ENCODE measurements at regions not wholly inside any gene's neighbourhood (a gene's known extent, or its start where the extent isn't known, plus 50 kb on each side); places are given as distances from the start of the nearest gene placed in this dataset.

DNA sequence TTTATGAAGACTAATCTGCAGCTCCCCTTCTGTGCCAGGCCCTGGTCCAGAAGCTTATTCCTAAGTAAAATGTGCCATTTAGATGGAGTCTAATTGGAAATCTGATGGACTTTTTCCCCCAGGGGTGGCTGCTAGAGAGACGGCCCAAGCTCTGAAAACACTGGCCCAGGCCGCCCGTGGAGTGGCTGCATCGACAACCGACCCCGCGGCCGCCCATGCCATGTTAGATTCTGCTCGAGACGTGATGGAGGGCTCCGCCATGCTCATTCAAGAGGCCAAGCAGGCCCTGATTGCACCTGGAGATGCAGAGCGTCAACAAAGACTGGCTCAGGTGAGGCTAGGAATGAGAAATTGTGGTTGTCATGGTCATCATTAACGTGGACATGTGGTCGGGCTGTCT lies 305.8 kb upstream of the TPM1 start:
- H3K9me3 ChIP-seq: no peaks in the 10 kb centered on the region
- H3K36me3 ChIP-seq: peaks cover 35 to 72% of the 10 kb centered on the region in 2 donors
- DNase-seq (ENCODE audit: low spot score in 2 of 2): no peak
- no peak overlapping the region for H3K4me3 ChIP-seq
- H3K4me1 ChIP-seq: peaks cover 0 to 3% of the 10 kb centered on the region in 2 donors
- no peaks in the 10 kb centered on the region for H3K27me3 ChIP-seq
- TF ChIP-seq, protein P1, sequence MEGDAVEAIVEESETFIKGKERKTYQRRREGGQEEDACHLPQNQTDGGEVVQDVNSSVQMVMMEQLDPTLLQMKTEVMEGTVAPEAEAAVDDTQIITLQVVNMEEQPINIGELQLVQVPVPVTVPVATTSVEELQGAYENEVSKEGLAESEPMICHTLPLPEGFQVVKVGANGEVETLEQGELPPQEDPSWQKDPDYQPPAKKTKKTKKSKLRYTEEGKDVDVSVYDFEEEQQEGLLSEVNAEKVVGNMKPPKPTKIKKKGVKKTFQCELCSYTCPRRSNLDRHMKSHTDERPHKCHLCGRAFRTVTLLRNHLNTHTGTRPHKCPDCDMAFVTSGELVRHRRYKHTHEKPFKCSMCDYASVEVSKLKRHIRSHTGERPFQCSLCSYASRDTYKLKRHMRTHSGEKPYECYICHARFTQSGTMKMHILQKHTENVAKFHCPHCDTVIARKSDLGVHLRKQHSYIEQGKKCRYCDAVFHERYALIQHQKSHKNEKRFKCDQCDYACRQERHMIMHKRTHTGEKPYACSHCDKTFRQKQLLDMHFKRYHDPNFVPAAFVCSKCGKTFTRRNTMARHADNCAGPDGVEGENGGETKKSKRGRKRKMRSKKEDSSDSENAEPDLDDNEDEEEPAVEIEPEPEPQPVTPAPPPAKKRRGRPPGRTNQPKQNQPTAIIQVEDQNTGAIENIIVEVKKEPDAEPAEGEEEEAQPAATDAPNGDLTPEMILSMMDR (IDR thresholded peaks at IDR 0.05): no peak
- no peak overlapping the region for H3K27ac ChIP-seq
- intact Hi-C loops (cut with DNase I): no loop called here

GRCh38 chr15:62737551-62737950 lies 305.0 kb upstream of the TPM1 start:
- Histone ChIP-seq H3K4me3 (no peak overlapping the region), H3K27ac (no peak overlapping the region), H3K36me3 (peaks cover 32 to 64% of the 10 kb centered on the region in 2 donors), H3K4me1 (peaks cover 3 to 8% of the 10 kb centered on the region in 2 donors), H3K9me3 (no peaks in the 10 kb centered on the region), H3K27me3 (no peaks in the 10 kb centered on the region)
- TF ChIP-seq, protein P1 (IDR thresholded peaks at IDR 0.05): no peak
- no peak for DNase-seq (ENCODE audit: low spot score in 2 of 2)
- intact Hi-C loops (cut with DNase I): no loop called here

- intact Hi-C loops (cut with DNase I): no loop called here
- Histone ChIP-seq H3K4me1 (peaks cover 3 to 11% of the 10 kb centered on the region in 2 donors), H3K27me3 (no peaks in the 10 kb centered on the region), H3K36me3 (peaks cover 29 to 53% of the 10 kb centered on the region in 2 donors), H3K27ac (no peak overlapping the region), H3K4me3 (no peak overlapping the region), H3K9me3 (no peaks in the 10 kb centered on the region)
- no peak for DNase-seq (ENCODE audit: low spot score in 2 of 2)
- TF ChIP-seq, protein P1 (IDR thresholded peaks at IDR 0.05): no peak
These were observed 303.5 kb upstream of the TPM1 start for GRCh38 chr15:62739082-62739481.

- TF ChIP-seq, protein P1 (IDR thresholded peaks at IDR 0.05): no peak
- no peaks in the 10 kb centered on the region for H3K9me3 ChIP-seq
- no peak overlapping the region for H3K27ac ChIP-seq
- no peaks in the 10 kb centered on the region for H3K27me3 ChIP-seq
- no peak for DNase-seq (ENCODE audit: low spot score in 2 of 2)
- H3K36me3 ChIP-seq: peaks cover 25 to 49% of the 10 kb centered on the region in 2 donors
- intact Hi-C loops (cut with DNase I): no loop called here
- peaks cover 3 to 11% of the 10 kb centered on the region in 2 donors for H3K4me1 ChIP-seq
- H3K4me3 ChIP-seq: no peak overlapping the region
These were observed 303.0 kb upstream of the TPM1 start for GRCh38 chr15:62739507-62739906.

DNA sequence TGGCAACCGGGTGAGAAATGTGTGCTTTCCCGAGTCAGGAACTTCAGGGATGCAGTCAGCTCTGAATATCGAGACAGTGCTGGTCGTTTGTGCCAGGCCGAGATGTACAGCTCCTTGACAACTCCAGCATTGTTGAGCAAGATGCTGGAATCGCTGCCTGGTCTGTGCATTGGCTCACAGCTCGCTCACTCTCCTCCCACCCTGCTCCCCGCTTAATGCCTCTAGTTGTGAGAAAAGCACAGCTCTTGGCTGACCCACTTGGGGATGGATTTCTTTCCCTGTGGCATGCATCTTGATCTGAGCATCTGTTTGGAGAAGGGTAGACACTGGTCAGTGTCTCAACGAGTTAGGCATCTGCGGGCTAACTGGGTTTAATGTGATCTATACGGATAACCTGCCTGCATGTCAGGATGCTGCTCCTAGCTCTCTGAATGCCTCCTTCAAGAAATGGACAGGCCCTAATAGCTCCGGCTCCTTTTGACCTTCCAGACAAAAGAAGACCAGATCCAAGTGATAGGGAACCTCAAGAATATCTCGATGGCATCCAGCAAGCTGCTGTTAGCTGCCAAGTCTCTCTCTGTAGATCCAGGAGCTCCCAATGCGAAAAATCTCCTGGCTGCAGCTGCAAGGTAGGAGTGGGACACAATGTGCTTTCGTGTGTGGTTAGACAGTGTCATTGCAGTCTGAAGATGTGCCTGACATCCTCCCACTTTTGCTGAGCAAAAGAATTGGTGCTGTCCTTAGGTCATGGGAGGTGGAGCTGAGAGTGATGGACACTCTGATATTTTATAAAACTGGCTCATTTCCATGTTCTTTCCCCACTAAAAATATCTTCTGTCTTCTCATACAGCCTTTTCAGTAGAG lies 302.2 kb upstream of the TPM1 start:
- Histone ChIP-seq H3K9me3 (no peaks in the 10 kb centered on the region), H3K27me3 (no peaks in the 10 kb centered on the region), H3K4me1 (peaks cover 3 to 11% of the 10 kb centered on the region in 2 donors), H3K36me3 (peaks cover 21 to 43% of the 10 kb centered on the region in 2 donors), H3K27ac (no peak overlapping the region), H3K4me3 (no peak overlapping the region)
- TF ChIP-seq, protein P1 (IDR thresholded peaks at IDR 0.05): no peak
- intact Hi-C loops (cut with DNase I): no loop called here
- no peak for DNase-seq (ENCODE audit: low spot score in 2 of 2)

Measured in ascending aorta (tissue), 2 donors.